H1 (cell line): ENCODE measurements at regions not wholly inside any gene's neighbourhood (a gene's known extent, or its start where the extent isn't known, plus 50 kb on each side); places are given as distances from the start of the nearest gene placed in this dataset.

Experiments
- CTCF ChIA-PET: fragments of 300-600 bp; sonication (Branson Sonifier 250); formaldehyde crosslinking; loops from one replicate; lab custom pipeline; 2021; ENCODE audit not compliant: partially characterized antibody; lab: Charles Lee
- POLR2A ChIA-PET: fragments of 300-600 bp; sonication (Branson Sonifier 250); formaldehyde crosslinking; loops from one replicate; lab custom pipeline; 2021; ENCODE audit warnings: inconsistent platforms; ENCODE audit not compliant: partially characterized antibody; lab: Charles Lee
- DNase-seq, 2 experiments: peaks; one replicate each; pipeline versions ENCODE4 v3.0.0 to v3.0.0-alpha.2; 2010 to 2022; ENCODE audit warnings: low spot score in 2 of 2, low read depth in 1 of 2, mixed read lengths in 1 of 2
- FAIRE-seq: peaks from 2 replicates; lab custom pipeline; 2011; peaks lifted over from hg19 to GRCh38; lab: Jason Lieb, UNC
- H2AFZ ChIP-seq: 2 replicates; pipeline ENCODE4 v1.8.1; 2012; ENCODE audit warnings: low read length, inconsistent platforms
- H2AK5ac ChIP-seq: 2 replicates; pipeline ENCODE4 v1.6.1; 2013; ENCODE audit warnings: low read depth, low read length
- H2BK120ac ChIP-seq: replicated peaks from 2 replicates; pipeline ENCODE3; 2013; ENCODE audit warnings: low read depth, low read length, inconsistent platforms
- H2BK12ac ChIP-seq: 2 replicates; pipeline ENCODE4 v1.6.1; 2013; ENCODE audit warnings: low read depth, low read length
- H2BK15ac ChIP-seq: 2 replicates; pipeline ENCODE4 v1.6.1; 2013; ENCODE audit warnings: low read length
- H2BK20ac ChIP-seq: 2 replicates; pipeline ENCODE4 v1.6.1; 2013; ENCODE audit warnings: low read length
- H2BK5ac ChIP-seq: 2 replicates; pipeline ENCODE4 v1.6.1; 2013; ENCODE audit warnings: low read depth, low read length
- H3K14ac ChIP-seq: 2 replicates; pipeline ENCODE4 v1.6.1; 2013; ENCODE audit warnings: inconsistent platforms; ENCODE audit not compliant: insufficient read length
- H3K18ac ChIP-seq: 2 replicates; pipeline ENCODE4 v1.6.1; 2013; ENCODE audit warnings: low read length; ENCODE audit errors: extremely low read depth
- H3K23ac ChIP-seq: 2 replicates; pipeline ENCODE4 v1.6.1; 2013; ENCODE audit warnings: inconsistent platforms; ENCODE audit not compliant: insufficient read length
- H3K23me2 ChIP-seq: 2 replicates; pipeline ENCODE4 v1.6.1; 2013; ENCODE audit warnings: low read depth, low read length
- H3K27ac ChIP-seq: 2 replicates; pipeline ENCODE4 v1.6.1; 2011; ENCODE audit warnings: low read depth, low read length, inconsistent platforms
- H3K27me3 ChIP-seq, 4 experiments: replicated peaks in 1 of 4; 1 replicate in 1 of 4; 2 replicates in 3 of 4; pipeline versions ENCODE4 v1.6.1 to v1.8.1; 2011 to 2013; ENCODE audit warnings: low read length in 3 of 4, mild to moderate bottlenecking in 3 of 4, inconsistent platforms in 2 of 4, mixed read lengths in 2 of 4, moderate library complexity in 1 of 4; ENCODE audit not compliant: control insufficient read depth in 3 of 4, insufficient read depth in 3 of 4; ENCODE audit errors: extremely low read depth in 1 of 4
- H3K36me3 ChIP-seq, 4 experiments: 2 replicates each; pipeline versions ENCODE4 v1.6.1 to v1.8.1; 2011 to 2013; ENCODE audit warnings: mild to moderate bottlenecking in 4 of 4, low read length in 3 of 4, moderate library complexity in 2 of 4, control low read depth in 1 of 4, inconsistent platforms in 1 of 4; ENCODE audit not compliant: insufficient read depth in 4 of 4, control insufficient read depth in 2 of 4
- H3K4ac ChIP-seq: replicated peaks from 2 replicates; pipeline ENCODE3; 2013; ENCODE audit warnings: low read length, low read depth, mixed read lengths, inconsistent platforms; ENCODE audit not compliant: insufficient read length
- H3K4me1 ChIP-seq, 4 experiments: replicated peaks in 1 of 4; 1 replicate in 1 of 4; 2 replicates in 3 of 4; pipeline versions ENCODE4 v1.6.1 to v1.8.1; 2011 to 2013; ENCODE audit warnings: low read length in 3 of 4, inconsistent platforms in 2 of 4, mixed read lengths in 1 of 4; ENCODE audit not compliant: insufficient read depth in 4 of 4, control insufficient read depth in 3 of 4
- H3K4me2 ChIP-seq, 2 experiments: 2 replicates each; pipeline versions ENCODE4 v1.6.1 to v1.8.1; 2011 to 2013; ENCODE audit warnings: low read depth in 2 of 2, low read length in 2 of 2, control low read depth in 1 of 2, inconsistent platforms in 1 of 2, mild to moderate bottlenecking in 1 of 2; ENCODE audit not compliant: insufficient read depth in 1 of 2
- H3K4me3 ChIP-seq, 4 experiments: fragments of 200-600, 300-600 bp in 1 of 4; sonication (generic), shearing (Covaris generic), sonication (Bioruptor Twin) in 1 of 4; 2 replicates each; pipeline versions ENCODE4 v1.5.1 to v1.8.1; 2011 to 2016; ENCODE audit warnings: low read length in 4 of 4, low read depth in 3 of 4, control low read depth in 2 of 4, inconsistent platforms in 2 of 4, mild to moderate bottlenecking in 2 of 4, mixed read lengths in 1 of 4, moderate library complexity in 1 of 4; ENCODE audit not compliant: insufficient read depth in 2 of 4; ENCODE audit errors: extremely low read depth in 1 of 4
- H3K56ac ChIP-seq: replicated peaks from 2 replicates; pipeline ENCODE3; 2013; ENCODE audit warnings: low read depth, mild to moderate bottlenecking, mixed read lengths, low read length, inconsistent platforms; ENCODE audit not compliant: insufficient read length
- H3K79me1 ChIP-seq: 2 replicates; pipeline ENCODE4 v1.6.1; 2013; ENCODE audit warnings: low read depth, low read length, control low read depth
- H3K79me2 ChIP-seq, 2 experiments: 2 replicates each; pipeline versions ENCODE4 v1.6.1 to v1.8.1; 2012 to 2013; ENCODE audit warnings: low read length in 2 of 2, mild to moderate bottlenecking in 2 of 2, inconsistent platforms in 1 of 2; ENCODE audit not compliant: insufficient read depth in 2 of 2, control insufficient read depth in 1 of 2
- H3K9ac ChIP-seq, 4 experiments: replicated peaks in 1 of 4; 1 replicate in 1 of 4; 2 replicates in 3 of 4; pipeline versions ENCODE4 v1.6.1 to v1.8.1; 2011 to 2013; ENCODE audit warnings: low read depth in 3 of 4, low read length in 3 of 4, control low read depth in 2 of 4, mild to moderate bottlenecking in 2 of 4, moderate library complexity in 2 of 4, inconsistent platforms in 1 of 4; ENCODE audit errors: extremely low read depth in 1 of 4
- H3K9me3 ChIP-seq, 2 experiments: 2 replicates each; pipeline versions ENCODE4 v1.6.1 to v1.8.1; 2012 to 2013; ENCODE audit warnings: mild to moderate bottlenecking in 2 of 2, moderate library complexity in 2 of 2, control low read depth in 1 of 2, inconsistent platforms in 1 of 2, low read depth in 1 of 2, low read length in 1 of 2, mixed read lengths in 1 of 2; ENCODE audit not compliant: insufficient read depth in 2 of 2
- H4K20me1 ChIP-seq, 2 experiments: replicated peaks in 1 of 2; 2 replicates each; pipeline versions ENCODE3 to v1.8.1; 2011 to 2013; ENCODE audit warnings: inconsistent platforms in 2 of 2, low read length in 2 of 2, mild to moderate bottlenecking in 1 of 2; ENCODE audit not compliant: insufficient read depth in 2 of 2, control insufficient read depth in 1 of 2
- H4K5ac ChIP-seq: 2 replicates; pipeline ENCODE4 v1.6.1; 2013; ENCODE audit warnings: low read length, low read depth, mixed read lengths, inconsistent platforms; ENCODE audit not compliant: insufficient read length
- H4K8ac ChIP-seq: 2 replicates; pipeline ENCODE4 v1.8.0; 2013; ENCODE audit warnings: mild to moderate bottlenecking, moderate library complexity, low read length, inconsistent platforms; ENCODE audit not compliant: insufficient read depth; ENCODE audit errors: extremely low read depth
- H4K91ac ChIP-seq: replicated peaks from 2 replicates; pipeline ENCODE3; 2013; ENCODE audit warnings: low read length, mixed read lengths, inconsistent platforms; ENCODE audit not compliant: insufficient read length
- GTF2F1 ChIP-seq: IDR thresholded peaks from 2 replicates; pipeline ENCODE4 v1.6.1; 2012; ENCODE audit warnings: low read depth, low read length, improper control_type of control experiment, borderline replicate concordance
- JUND ChIP-seq: IDR thresholded peaks from 2 replicates; pipeline ENCODE4 v1.6.1; 2011; ENCODE audit warnings: mild to moderate bottlenecking, improper control_type of control experiment, low read length
- PHF8 ChIP-seq: fragments of 200-600 bp; sonication (generic); conservative IDR thresholded peaks from 2 replicates; pipeline ENCODE4 v1.7.1; 2012; ENCODE audit warnings: low read depth, mild to moderate bottlenecking, inconsistent platforms, low read length, moderate library complexity
- POU5F1 ChIP-seq: IDR thresholded peaks from 2 replicates; pipeline ENCODE4 v1.6.1; 2011; ENCODE audit warnings: low read depth, mild to moderate bottlenecking, low read length, moderate library complexity
- RFX5 ChIP-seq: IDR thresholded peaks from 2 replicates; pipeline ENCODE4 v1.6.1; 2011; ENCODE audit warnings: low read depth, low read length, improper control_type of control experiment, borderline replicate concordance
- RXRA ChIP-seq: IDR thresholded peaks from 2 replicates; pipeline ENCODE4 v1.6.1; 2011; ENCODE audit warnings: low read depth, mild to moderate bottlenecking, low read length, moderate library complexity; ENCODE audit not compliant: insufficient read depth
- SP4 ChIP-seq: IDR thresholded peaks from 2 replicates; pipeline ENCODE4 v1.6.1; 2012; ENCODE audit warnings: low read length, inconsistent platforms
- TAF7 ChIP-seq: optimal IDR thresholded peaks from 2 replicates; pipeline ENCODE3; 2011; ENCODE audit warnings: low read depth, mild to moderate bottlenecking, inconsistent platforms, low read length, moderate library complexity, borderline replicate concordance
- TCF12 ChIP-seq: IDR thresholded peaks from 2 replicates; pipeline ENCODE4 v1.6.1; 2011; ENCODE audit warnings: low read depth, mild to moderate bottlenecking, low read length
- YY1 ChIP-seq: IDR thresholded peaks from 2 replicates; pipeline ENCODE4 v1.6.1; 2011; ENCODE audit warnings: low read depth, mild to moderate bottlenecking, low read length
- ZNF274 ChIP-seq: IDR thresholded peaks from 2 replicates; pipeline ENCODE4 v1.7.0; 2012; ENCODE audit warnings: low read length, borderline replicate concordance; ENCODE audit errors: extremely low read depth
- WGBS, 2 experiments: shearing (Covaris generic) in 1 of 2; methylation state at CpG; one replicate each; pipeline versions ENCODE4 v1.1.6 to v1.1.7; 2013 to 2015; ENCODE audit warnings: low lambda C conversion rate in 2 of 2, mixed read lengths in 2 of 2, inconsistent platforms in 1 of 2, low coverage in 1 of 2, missing lambda C conversion rate in 1 of 2; ENCODE audit not compliant: insufficient replicate concordance in 2 of 2, insufficient coverage in 1 of 2, insufficient read length in 1 of 2; ENCODE audit errors: extremely low coverage in 1 of 2, missing lambda C conversion rate in 1 of 2; 5-methylcytosine and 5-hydroxymethylcytosine counted together

DNA sequence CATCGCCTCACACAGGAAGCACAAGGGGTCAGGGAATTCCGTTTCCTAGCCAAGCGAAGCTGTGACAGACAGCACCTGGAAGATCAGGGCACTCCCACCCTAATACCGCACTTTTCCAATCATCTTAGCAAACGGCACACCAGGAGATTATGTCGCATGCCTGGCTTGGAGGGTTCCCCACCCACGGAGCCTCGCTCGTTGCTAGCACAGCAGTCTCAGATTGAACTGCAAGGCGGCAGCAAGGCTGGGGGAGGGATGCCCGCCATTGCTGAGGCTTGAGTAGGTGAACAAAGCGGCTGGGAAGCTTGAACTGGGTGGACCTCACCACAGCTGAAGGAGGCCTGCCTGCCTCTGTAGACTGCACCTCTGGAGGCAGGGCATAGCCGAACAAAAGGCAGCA lies 384.8 kb downstream of the CNTN6 start:
- Histone ChIP-seq H2BK20ac (no peak overlapping the region), H2BK12ac (no peak overlapping the region), H4K8ac (no peak overlapping the region), H3K27me3 (no peaks in the 10 kb centered on the region), H3K23ac (no peak overlapping the region), H2BK5ac (no peak overlapping the region), H3K18ac (no peak overlapping the region), H3K79me1 (no peaks in the 10 kb centered on the region), H3K79me2 (no peaks in the 10 kb centered on the region), H2AK5ac (no peak overlapping the region), H3K14ac (no peak overlapping the region), H4K91ac (no peak overlapping the region), H3K4me2 (no peak overlapping the region), H3K23me2 (no peaks in the 10 kb centered on the region), H3K9me3 (peaks cover 0 to 5% of the 10 kb centered on the region in 2 experiments; a peak in 2 of 4 replicates), H2AFZ (no peak overlapping the region), H3K9ac (no peak overlapping the region), H3K4me3 (no peak overlapping the region), H3K27ac (no peak overlapping the region), H2BK120ac (no peak overlapping the region), H3K36me3 (no peaks in the 10 kb centered on the region), H4K5ac (no peak overlapping the region), H3K4me1 (no peaks in the 10 kb centered on the region), H4K20me1 (no peaks in the 10 kb centered on the region), H3K56ac (no peak overlapping the region), H3K4ac (no peak overlapping the region), H2BK15ac (no peak overlapping the region)
- FAIRE-seq (no peak), DNase-seq (no peak)
- POLR2A ChIA-PET = no interaction called here
- CTCF ChIA-PET = no interaction called here
- WGBS, 2 experiments = 91% methylated on average over 13 of the region's 13 CpGs; no CpG with 5 or more reads in 1 of the 2 experiments
- TF ChIP-seq SP4 = no peak
- no peak for TF ChIP-seq POU5F1
- TF ChIP-seq TCF12 = no peak
- TF ChIP-seq GTF2F1 = no peak
- TF ChIP-seq YY1 = no peak
- no peak for TF ChIP-seq JUND
- no peak for TF ChIP-seq RFX5
- TF ChIP-seq TAF7 = no peak
- TF ChIP-seq ZNF274 = no peak
- no peak for TF ChIP-seq RXRA
- TF ChIP-seq PHF8 = no peak
